ENCODE measurements at regions not wholly inside any gene's neighbourhood (a gene's known extent, or its start where the extent isn't known, plus 50 kb on each side); places are given as distances from the start of the nearest gene placed in this dataset.
"Not testable (repeated sequence)": the region's sequence is repeated elsewhere in the genome, so short reads cannot be mapped to it uniquely, and the experiment has no call there.

GRCh38 chr5:43818394-43818793 is 215.4 kb downstream of the NNT start:
- DNase-seq (ENCODE audit: low spot score): not testable (repeated sequence)

GRCh38 chr5:43815497-43815896 is 212.5 kb downstream of the NNT start:
- DNase-seq (ENCODE audit: low spot score): no peak

GRCh38 chr5:43804723-43805122 is 201.7 kb downstream of the NNT start:
- DNase-seq (ENCODE audit: low spot score): no peak

GRCh38 chr5:43804041-43804440 is 201.1 kb downstream of the NNT start:
- no peak for DNase-seq (ENCODE audit: low spot score)

- DNase-seq (ENCODE audit: low spot score): no peak
These were observed 199.7 kb downstream of the NNT start for GRCh38 chr5:43802651-43803050.

- DNase-seq (ENCODE audit: low spot score): no peak
These were observed 199.1 kb downstream of the NNT start for GRCh38 chr5:43802119-43802518.

- DNase-seq (ENCODE audit: low spot score): no peak
These were observed 195.8 kb downstream of the NNT start for GRCh38 chr5:43798740-43799139.

GRCh38 chr5:43791880-43792279 is 188.9 kb downstream of the NNT start:
- DNase-seq (ENCODE audit: low spot score): not testable (repeated sequence)

- DNase-seq (ENCODE audit: low spot score): no peak
These were observed 182.2 kb downstream of the NNT start for GRCh38 chr5:43785198-43785597.

- DNase-seq (ENCODE audit: low spot score): no peak
These were observed 177.6 kb downstream of the NNT start for GRCh38 chr5:43780586-43780985.

GRCh38 chr5:43774881-43775399 is 172.0 kb downstream of the NNT start:
- DNase-seq (ENCODE audit: low spot score): no peak

GRCh38 chr5:43773478-43773844 is 170.5 kb downstream of the NNT start:
- DNase-seq (ENCODE audit: low spot score): no peak

- DNase-seq (ENCODE audit: low spot score): no peak
These were observed 169.9 kb downstream of the NNT start for GRCh38 chr5:43772764-43773477.

GRCh38 chr5:43772458-43772763 is 169.4 kb downstream of the NNT start:
- no peak for DNase-seq (ENCODE audit: low spot score)

GRCh38 chr5:43771611-43772031 is 168.6 kb downstream of the NNT start:
- DNase-seq (ENCODE audit: low spot score): no peak

GRCh38 chr5:43769571-43770355 is 166.8 kb downstream of the NNT start:
- no peak for DNase-seq (ENCODE audit: low spot score)
